MCF 10A (cell line): ENCODE measurements at regions not wholly inside any gene's neighbourhood (a gene's known extent, or its start where the extent isn't known, plus 50 kb on each side); places are given as distances from the start of the nearest gene placed in this dataset.

Source experiments
- BruUV-seq: library from RNA; stranded (reverse); fragments of 400-500 nt; replicated peaks from 2 replicates; lab custom pipeline; 2021; lab: Mats Ljungman, UMichigan
- CTCF ChIA-PET: fragments of 300-600 bp; sonication (Branson Sonifier 250); formaldehyde crosslinking; extraction: SDS; loops from one replicate; lab custom pipeline; 2021; ENCODE audit warnings: antibody characterized with exemption, inconsistent platforms; lab: Yijun Ruan, JAX
- POLR2A ChIA-PET: fragments of 300-600, 350-650 bp; sonication (Branson Sonifier 250); formaldehyde crosslinking; extraction: SDS; loops from one replicate; lab custom pipeline; 2020; ENCODE audit warnings: antibody characterized with exemption, inconsistent platforms; lab: Yijun Ruan, JAX
- DNase-seq: peaks from one replicate; pipeline ENCODE4 v3.0.0-alpha.2; 2018; ENCODE audit not compliant: unreplicated experiment
- H3K27ac Mint-ChIP-seq: one replicate; pipeline ENCODE4 v1.8.0; 2022; ENCODE audit warnings: mild to moderate bottlenecking, low read depth, mixed read lengths; ENCODE audit not compliant: unreplicated experiment
- H3K27me3 Mint-ChIP-seq: one replicate; pipeline ENCODE4 v1.8.0; 2022; ENCODE audit warnings: mixed read lengths; ENCODE audit not compliant: insufficient read depth, unreplicated experiment
- H3K36me3 Mint-ChIP-seq: one replicate; pipeline ENCODE4 v1.8.0; 2022; ENCODE audit warnings: mild to moderate bottlenecking, moderate library complexity, mixed read lengths; ENCODE audit not compliant: insufficient read depth, unreplicated experiment
- H3K4me1 Mint-ChIP-seq: one replicate; pipeline ENCODE4 v1.8.0; 2022; ENCODE audit warnings: mixed read lengths; ENCODE audit not compliant: insufficient read depth, unreplicated experiment
- H3K4me3 Mint-ChIP-seq: one replicate; pipeline ENCODE4 v1.8.0; 2022; ENCODE audit warnings: mild to moderate bottlenecking, moderate library complexity, mixed read lengths; ENCODE audit not compliant: unreplicated experiment
- H3K9me3 Mint-ChIP-seq: one replicate; pipeline ENCODE4 v1.8.0; 2022; ENCODE audit warnings: mixed read lengths; ENCODE audit not compliant: unreplicated experiment
- intact Hi-C: fragments of 100-400 bp; cut with micrococcal nuclease; formaldehyde crosslinking; loops from 2 replicates; pipeline ENCODE4 v1.14.1; 2022
- TF ChIP-seq, protein P1 (sequence below): fragments of 200-600 bp; IDR thresholded peaks from one replicate; pipeline ENCODE4 v1.8.0; 2022; ENCODE audit warnings: antibody characterized with exemption, mild to moderate bottlenecking; ENCODE audit not compliant: unreplicated experiment

DNA sequence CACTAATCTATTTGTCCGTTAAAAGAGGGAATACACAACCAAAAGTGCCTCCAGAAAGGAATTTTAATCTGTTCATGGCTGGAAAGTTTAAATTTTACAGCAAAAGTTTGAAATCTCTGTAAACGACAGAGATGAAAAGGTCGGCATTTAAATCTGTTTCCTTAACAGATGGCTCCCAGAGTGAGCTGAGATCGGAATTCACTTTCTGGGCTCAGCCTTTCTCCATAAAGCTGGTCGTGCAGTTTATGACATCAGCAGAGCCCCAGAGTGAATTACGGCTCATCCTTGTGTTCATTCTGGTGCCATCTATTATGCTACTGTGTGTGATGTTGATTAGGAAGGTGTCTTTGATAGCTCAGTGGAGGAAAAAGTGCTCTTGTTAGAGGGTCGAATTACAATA is 117.6 kb upstream of the ZFP64 start:
- TF ChIP-seq, protein P1, sequence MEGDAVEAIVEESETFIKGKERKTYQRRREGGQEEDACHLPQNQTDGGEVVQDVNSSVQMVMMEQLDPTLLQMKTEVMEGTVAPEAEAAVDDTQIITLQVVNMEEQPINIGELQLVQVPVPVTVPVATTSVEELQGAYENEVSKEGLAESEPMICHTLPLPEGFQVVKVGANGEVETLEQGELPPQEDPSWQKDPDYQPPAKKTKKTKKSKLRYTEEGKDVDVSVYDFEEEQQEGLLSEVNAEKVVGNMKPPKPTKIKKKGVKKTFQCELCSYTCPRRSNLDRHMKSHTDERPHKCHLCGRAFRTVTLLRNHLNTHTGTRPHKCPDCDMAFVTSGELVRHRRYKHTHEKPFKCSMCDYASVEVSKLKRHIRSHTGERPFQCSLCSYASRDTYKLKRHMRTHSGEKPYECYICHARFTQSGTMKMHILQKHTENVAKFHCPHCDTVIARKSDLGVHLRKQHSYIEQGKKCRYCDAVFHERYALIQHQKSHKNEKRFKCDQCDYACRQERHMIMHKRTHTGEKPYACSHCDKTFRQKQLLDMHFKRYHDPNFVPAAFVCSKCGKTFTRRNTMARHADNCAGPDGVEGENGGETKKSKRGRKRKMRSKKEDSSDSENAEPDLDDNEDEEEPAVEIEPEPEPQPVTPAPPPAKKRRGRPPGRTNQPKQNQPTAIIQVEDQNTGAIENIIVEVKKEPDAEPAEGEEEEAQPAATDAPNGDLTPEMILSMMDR, result no peak
- ChIA-PET POLR2A (interaction anchor here (1.2 to 1.4 kb wide), 2 partner anchors 8 to 1239 kb away, joined by 4 to 5 read pairs; no protein-coding TSS in a partner anchor), CTCF (interaction anchor here (0.6 to 6.6 kb wide), 13 partner anchors 8 to 1775 kb away, joined by 3 to 159 read pairs (median 3); no protein-coding TSS in a partner anchor)
- Mint-ChIP-seq H3K4me1 (peaks cover under 1% of the 10 kb centered on the region), H3K36me3 (no peaks in the 10 kb centered on the region), H3K27me3 (peaks cover 11% of the 10 kb centered on the region), H3K9me3 (no peaks in the 10 kb centered on the region), H3K27ac (no peak overlapping the region), H3K4me3 (no peak overlapping the region)
- no TSS peak for BruUV-seq
- no peak for DNase-seq
- intact Hi-C loops, result no loop called here

DNA sequence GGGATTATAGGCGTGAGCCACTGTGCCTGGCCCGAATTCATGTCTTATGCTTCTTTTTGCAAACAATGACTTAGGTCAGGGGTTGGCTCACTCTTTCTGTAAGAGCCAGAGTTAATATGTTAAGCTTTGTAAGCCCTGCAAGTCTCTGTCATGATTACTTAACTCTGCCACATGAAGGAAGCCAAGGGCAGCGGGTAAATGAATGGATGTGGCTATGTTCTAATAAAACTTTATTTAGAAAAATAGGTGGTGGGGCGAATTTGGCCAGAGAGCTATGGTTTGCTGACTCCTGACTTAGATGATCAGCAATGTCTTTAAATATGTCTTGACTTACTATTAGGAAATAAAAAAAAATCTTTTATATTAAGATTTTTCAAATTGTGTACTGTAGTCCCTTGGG is 114.9 kb upstream of the ZFP64 start:
- Mint-ChIP-seq H3K4me1 (no peaks in the 10 kb centered on the region), H3K9me3 (no peaks in the 10 kb centered on the region), H3K36me3 (no peaks in the 10 kb centered on the region), H3K27me3 (no peaks in the 10 kb centered on the region), H3K27ac (no peak overlapping the region), H3K4me3 (no peak overlapping the region)
- DNase-seq, result no peak
- TF ChIP-seq, protein P1, result no peak
- intact Hi-C loops, result no loop called here
- POLR2A ChIA-PET, result no interaction called here
- CTCF ChIA-PET, result interaction anchor here (0.6 to 1.3 kb wide), 6 partner anchors 10 to 1243 kb away, joined by 3 to 4 read pairs (median 3); no protein-coding TSS in a partner anchor
- BruUV-seq, result no TSS peak

DNA sequence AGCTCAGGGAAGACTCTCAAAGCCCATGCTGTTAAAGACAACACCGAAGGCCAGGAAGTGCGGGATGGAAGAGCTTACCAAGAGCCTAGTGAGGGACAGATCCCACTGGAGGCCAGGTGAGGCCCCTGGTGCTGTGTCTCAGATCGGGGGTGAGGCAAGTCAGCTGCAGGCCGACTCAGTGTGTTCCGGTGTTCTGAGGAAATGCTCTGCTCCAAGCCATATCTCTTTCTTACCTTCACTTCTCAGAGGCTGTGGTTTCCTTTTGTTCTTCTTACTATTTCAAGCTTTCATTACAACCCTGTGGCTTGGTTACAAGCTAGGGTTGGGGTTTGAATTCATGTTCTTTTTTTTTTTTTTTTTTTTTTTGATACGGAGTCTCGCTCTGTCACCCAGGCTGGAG is 114.3 kb upstream of the ZFP64 start:
- ChIA-PET POLR2A (no interaction called here), CTCF (interaction anchor here (0.5 to 1.3 kb wide), 10 partner anchors 10 to 1243 kb away, joined by 3 to 4 read pairs (median 3); no protein-coding TSS in a partner anchor)
- H3K27ac Mint-ChIP-seq, result no peak overlapping the region

DNA sequence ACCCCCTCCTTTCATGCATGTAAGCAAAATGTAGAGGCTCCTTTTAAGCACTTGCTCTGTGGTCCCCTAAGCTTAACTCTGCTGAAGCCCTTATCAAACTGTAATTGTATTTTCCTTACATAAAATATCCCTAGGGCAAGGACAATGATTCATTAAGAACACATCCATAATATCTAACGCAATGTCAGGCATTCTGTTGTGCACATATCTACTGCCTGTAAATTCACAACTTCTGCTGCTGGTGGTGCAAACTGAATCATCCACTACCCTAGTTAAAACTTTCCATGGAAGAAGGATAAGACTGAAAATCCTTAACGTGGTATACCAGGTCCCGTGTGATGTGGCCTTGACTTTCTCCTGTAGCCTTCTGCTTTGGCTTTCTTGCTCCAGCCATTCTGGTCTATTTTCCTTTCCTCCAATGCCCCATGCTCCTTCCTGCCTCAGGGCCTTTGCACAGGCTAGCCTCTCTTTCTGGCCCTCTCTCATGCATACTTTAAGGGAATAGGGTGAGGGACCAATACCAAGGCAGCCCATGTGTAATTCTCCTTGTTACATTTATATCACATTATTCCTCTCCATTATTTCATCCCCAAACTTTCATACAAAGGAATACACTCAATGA is 113.6 kb upstream of the ZFP64 start:
- no peaks in the 10 kb centered on the region for H3K36me3 Mint-ChIP-seq
- TF ChIP-seq, protein P1, result no peak
- no peaks in the 10 kb centered on the region for H3K4me1 Mint-ChIP-seq
- peak; percentile 11 for DNase-seq
- H3K4me3 Mint-ChIP-seq, result no peak overlapping the region
- ChIA-PET CTCF (interaction anchor here (0.9 to 1.9 kb wide), 5 partner anchors 8 to 1243 kb away, joined by 3 to 6 read pairs (median 3); no protein-coding TSS in a partner anchor), POLR2A (no interaction called here)
- no peaks in the 10 kb centered on the region for H3K27me3 Mint-ChIP-seq
- no TSS peak for BruUV-seq
- no peak overlapping the region for H3K27ac Mint-ChIP-seq
- intact Hi-C loops, result no loop called here
- H3K9me3 Mint-ChIP-seq, result no peaks in the 10 kb centered on the region

More for the DNA sequence above, 114.3 kb upstream of the ZFP64 start:
- Mint-ChIP-seq H3K27me3 (no peaks in the 10 kb centered on the region), H3K36me3 (no peaks in the 10 kb centered on the region), H3K4me3 (no peak overlapping the region), H3K9me3 (no peaks in the 10 kb centered on the region), H3K4me1 (no peaks in the 10 kb centered on the region)
- no peak for DNase-seq
- intact Hi-C loops, result no loop called here
- no TSS peak for BruUV-seq
- TF ChIP-seq, protein P1, result no peak
